PC-9 (cell line): ENCODE measurements at regions not wholly inside any gene's neighbourhood (a gene's known extent, or its start where the extent isn't known, plus 50 kb on each side); places are given as distances from the start of the nearest gene placed in this dataset.

Experiments
- BruUV-seq: library from RNA; stranded (reverse); fragments of 400-500 nt; replicated peaks from 2 replicates; lab custom pipeline; 2021; lab: Mats Ljungman, UMichigan
- CTCF ChIA-PET: fragments of 300-600 bp; sonication (Branson Sonifier 250); formaldehyde crosslinking; loops from one replicate; lab custom pipeline; 2022; ENCODE audit warnings: antibody characterized with exemption; lab: Charles Lee
- POLR2A ChIA-PET: fragments of 300-600 bp; sonication (Branson Sonifier 250); formaldehyde crosslinking; loops from one replicate; lab custom pipeline; 2022; ENCODE audit warnings: antibody characterized with exemption; ENCODE audit not compliant: unreplicated experiment; lab: Charles Lee
- DNase-seq, 2 experiments: peaks; one replicate each; pipeline versions ENCODE4 v3.0.0 to v3.0.0-alpha.2; 2015 to 2022; ENCODE audit warnings: mixed read lengths in 1 of 2
- H2AFZ ChIP-seq: fragments of 200-600 bp; sonication (generic); 2 replicates; pipeline ENCODE4 v1.8.1; 2017; ENCODE audit warnings: antibody characterized with exemption
- H3F3A ChIP-seq: fragments of 200-600 bp; sonication (generic); 2 replicates; pipeline ENCODE4 v1.8.1; 2017; ENCODE audit warnings: antibody characterized with exemption, mild to moderate bottlenecking, low read depth; ENCODE audit not compliant: insufficient read depth
- H3K27ac ChIP-seq: fragments of 200-600 bp; sonication (generic); 2 replicates; pipeline ENCODE4 v1.6.1; 2016; ENCODE audit warnings: mixed run types
- H3K27me3 ChIP-seq: fragments of 200-600 bp; sonication (generic); 2 replicates; pipeline ENCODE4 v1.6.1; 2016; ENCODE audit warnings: low read depth, mixed run types; ENCODE audit not compliant: insufficient read depth
- H3K36me3 ChIP-seq: fragments of 200-600 bp; sonication (generic); 2 replicates; pipeline ENCODE4 v1.6.1; 2016; ENCODE audit warnings: low read depth, mixed run types
- H3K4me1 ChIP-seq: fragments of 200-600 bp; sonication (generic); replicated peaks from 2 replicates; pipeline ENCODE4 v1.6.1; 2016; ENCODE audit warnings: mixed run types; ENCODE audit not compliant: insufficient read depth
- H3K4me2 ChIP-seq: fragments of 200-600 bp; sonication (generic); 2 replicates; pipeline ENCODE4 v1.6.1; 2017; ENCODE audit warnings: mixed run types
- H3K4me3 ChIP-seq: fragments of 200-600 bp; sonication (generic); 2 replicates; pipeline ENCODE4 v1.6.1; 2016; ENCODE audit warnings: mixed run types
- H3K79me2 ChIP-seq: fragments of 200-600 bp; sonication (generic); 2 replicates; pipeline ENCODE4 v1.6.1; 2017; ENCODE audit warnings: low read depth, mixed run types
- H3K9me2 ChIP-seq: fragments of 200-600 bp; sonication (generic); 2 replicates; pipeline ENCODE4 v1.8.1; 2017; ENCODE audit warnings: mild to moderate bottlenecking; ENCODE audit not compliant: insufficient read depth
- H3K9me3 ChIP-seq: fragments of 200-600 bp; sonication (generic); 2 replicates; pipeline ENCODE4 v1.8.1; 2016; ENCODE audit warnings: low read depth; ENCODE audit not compliant: insufficient read depth
- H4K20me1 ChIP-seq: fragments of 200-600 bp; sonication (generic); 2 replicates; pipeline ENCODE4 v1.8.1; 2017; ENCODE audit not compliant: insufficient read depth
- CTCF ChIP-seq: fragments of 200-600 bp; sonication (generic); conservative IDR thresholded peaks from 2 replicates; pipeline ENCODE4 v1.6.1; 2017; ENCODE audit warnings: mixed run types, antibody characterized with exemption, mild to moderate bottlenecking, moderate library complexity
- EZH2 ChIP-seq: fragments of 200-600 bp; sonication (generic); IDR thresholded peaks from 2 replicates; pipeline ENCODE4 v1.8.0; 2017; ENCODE audit warnings: antibody characterized with exemption, low read depth
- intact Hi-C: fragments of 100-400 bp; cut with micrococcal nuclease; formaldehyde crosslinking; loops from one replicate; pipeline ENCODE4 v1.10.0; 2022; ENCODE audit not compliant: unreplicated experiment

- H3K79me2 ChIP-seq: no peaks in the 10 kb centered on the region
- no peak overlapping the region for H2AFZ ChIP-seq
- ChIA-PET POLR2A (no interaction called here), CTCF (no interaction called here)
- no peaks in the 10 kb centered on the region for H3F3A ChIP-seq
- H3K9me2 ChIP-seq: no peaks in the 10 kb centered on the region
- intact Hi-C loops: no loop called here
- no peaks in the 10 kb centered on the region for H3K36me3 ChIP-seq
- no peak overlapping the region for H3K4me2 ChIP-seq
- no peaks in the 10 kb centered on the region for H4K20me1 ChIP-seq
- DNase-seq: no peak
- H3K27ac ChIP-seq: no peak overlapping the region
- no peaks in the 10 kb centered on the region for H3K4me1 ChIP-seq
- TF ChIP-seq EZH2: no peak
- TF ChIP-seq CTCF: no peak
- H3K27me3 ChIP-seq: no peaks in the 10 kb centered on the region
- H3K9me3 ChIP-seq: no peaks in the 10 kb centered on the region
- no TSS peak for BruUV-seq
- no peak overlapping the region for H3K4me3 ChIP-seq
These were observed 111.1 kb downstream of the OAT start for GRCh38 chr10:124307591-124307990.

- no peaks in the 10 kb centered on the region for H3K9me3 ChIP-seq
- H3K27me3 ChIP-seq: no peaks in the 10 kb centered on the region
- no TSS peak for BruUV-seq
- no peak overlapping the region for H3K4me3 ChIP-seq
- TF ChIP-seq EZH2: no peak
- TF ChIP-seq CTCF: no peak
- H3K36me3 ChIP-seq: no peaks in the 10 kb centered on the region
- intact Hi-C loops: no loop called here
- ChIA-PET POLR2A (no interaction called here), CTCF (no interaction called here)
- H3F3A ChIP-seq: no peaks in the 10 kb centered on the region
- no peak overlapping the region for H3K4me2 ChIP-seq
- no peaks in the 10 kb centered on the region for H3K9me2 ChIP-seq
- no peaks in the 10 kb centered on the region for H3K79me2 ChIP-seq
- H2AFZ ChIP-seq: no peak overlapping the region
- DNase-seq: no peak
- no peak overlapping the region for H3K27ac ChIP-seq
- no peaks in the 10 kb centered on the region for H4K20me1 ChIP-seq
- no peaks in the 10 kb centered on the region for H3K4me1 ChIP-seq
These were observed 111.8 kb downstream of the OAT start for GRCh38 chr10:124306922-124307371.

GRCh38 chr10:124306520-124306919, 112.2 kb downstream of the OAT start:
- no peak for TF ChIP-seq CTCF
- TF ChIP-seq EZH2: no peak
- Histone ChIP-seq H4K20me1 (no peaks in the 10 kb centered on the region), H3K27me3 (no peaks in the 10 kb centered on the region), H3K79me2 (no peaks in the 10 kb centered on the region), H3K9me3 (no peaks in the 10 kb centered on the region), H3K4me1 (no peaks in the 10 kb centered on the region), H3K9me2 (no peaks in the 10 kb centered on the region), H3K27ac (no peak overlapping the region), H3K4me3 (no peak overlapping the region), H3K4me2 (no peak overlapping the region), H3F3A (no peaks in the 10 kb centered on the region), H3K36me3 (no peaks in the 10 kb centered on the region), H2AFZ (no peak overlapping the region)
- intact Hi-C loops: no loop called here
- no peak for DNase-seq
- no TSS peak for BruUV-seq
- POLR2A ChIA-PET: interaction anchor here (0.7 kb wide), 1 partner anchor 49 kb away, joined by 3 read pairs; no protein-coding TSS in a partner anchor
- CTCF ChIA-PET: no interaction called here
